ENCODE measurements at regions not wholly inside any gene's neighbourhood (a gene's known extent, or its start where the extent isn't known, plus 50 kb on each side); places are given as distances from the start of the nearest gene placed in this dataset.

- 58 to 79% methylated on average over 3 of the region's 3 CpGs for WGBS, 2 donors
- TF ChIP-seq POLR2A (IDR thresholded peaks at IDR 0.05) (no peak), EP300 (IDR thresholded peaks at IDR 0.05) (peak in 1 of 2 donors; percentile 15)
- TF ChIP-seq, protein P1, sequence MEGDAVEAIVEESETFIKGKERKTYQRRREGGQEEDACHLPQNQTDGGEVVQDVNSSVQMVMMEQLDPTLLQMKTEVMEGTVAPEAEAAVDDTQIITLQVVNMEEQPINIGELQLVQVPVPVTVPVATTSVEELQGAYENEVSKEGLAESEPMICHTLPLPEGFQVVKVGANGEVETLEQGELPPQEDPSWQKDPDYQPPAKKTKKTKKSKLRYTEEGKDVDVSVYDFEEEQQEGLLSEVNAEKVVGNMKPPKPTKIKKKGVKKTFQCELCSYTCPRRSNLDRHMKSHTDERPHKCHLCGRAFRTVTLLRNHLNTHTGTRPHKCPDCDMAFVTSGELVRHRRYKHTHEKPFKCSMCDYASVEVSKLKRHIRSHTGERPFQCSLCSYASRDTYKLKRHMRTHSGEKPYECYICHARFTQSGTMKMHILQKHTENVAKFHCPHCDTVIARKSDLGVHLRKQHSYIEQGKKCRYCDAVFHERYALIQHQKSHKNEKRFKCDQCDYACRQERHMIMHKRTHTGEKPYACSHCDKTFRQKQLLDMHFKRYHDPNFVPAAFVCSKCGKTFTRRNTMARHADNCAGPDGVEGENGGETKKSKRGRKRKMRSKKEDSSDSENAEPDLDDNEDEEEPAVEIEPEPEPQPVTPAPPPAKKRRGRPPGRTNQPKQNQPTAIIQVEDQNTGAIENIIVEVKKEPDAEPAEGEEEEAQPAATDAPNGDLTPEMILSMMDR (IDR thresholded peaks at IDR 0.05): no peak
- no peak overlapping the region for H3K27ac ChIP-seq
- H3K4me1 ChIP-seq: peaks cover 0 to 5% (median 0%) of the 10 kb centered on the region in 4 donors
- no peaks in the 10 kb centered on the region for H3K36me3 ChIP-seq
- no peaks in the 10 kb centered on the region for H3K9me3 ChIP-seq
- no peak overlapping the region for H3K4me3 ChIP-seq
- H3K27me3 ChIP-seq: no peaks in the 10 kb centered on the region
- no peak for DNase-seq (ENCODE audit: low spot score in 2 of 2)
Measured at GRCh38 chr20:40503119-40503518, 185.9 kb downstream of the MAFB start.

GRCh38 chr20:40502576-40502975 is 186.5 kb downstream of the MAFB start:
- Histone ChIP-seq H3K4me3 (no peak overlapping the region), H3K4me1 (peaks cover 0 to 5% (median 0%) of the 10 kb centered on the region in 4 donors), H3K36me3 (no peaks in the 10 kb centered on the region), H3K9me3 (no peaks in the 10 kb centered on the region), H3K27ac (no peak overlapping the region), H3K27me3 (no peaks in the 10 kb centered on the region)
- no peak for DNase-seq (ENCODE audit: low spot score in 2 of 2)
- WGBS, 2 donors: 41 to 58% methylated on average over 8 of the region's 8 CpGs
- TF ChIP-seq, protein P1 (IDR thresholded peaks at IDR 0.05): no peak
- TF ChIP-seq EP300 (IDR thresholded peaks at IDR 0.05): no peak
- TF ChIP-seq POLR2A (IDR thresholded peaks at IDR 0.05): no peak

DNA sequence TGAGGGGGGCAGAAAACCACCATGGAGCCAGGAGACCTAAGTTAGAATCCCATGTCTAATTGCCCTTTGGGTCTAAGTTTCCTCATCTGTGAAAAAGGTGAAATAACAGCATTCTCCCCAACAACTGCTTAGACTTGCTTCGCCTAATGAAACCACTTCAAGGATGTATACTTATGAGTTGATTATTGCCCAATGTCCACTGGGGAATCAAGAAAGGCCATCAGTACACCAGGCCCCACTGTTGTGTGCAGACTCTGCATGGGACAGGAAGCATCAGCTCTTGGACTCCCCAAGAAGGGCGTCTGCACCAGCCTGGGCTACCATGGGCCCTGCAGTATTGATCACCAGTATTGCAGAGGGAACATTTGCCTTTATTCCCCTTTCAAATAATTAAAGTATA is 189.6 kb downstream of the MAFB start:
- no peak overlapping the region for H3K27ac ChIP-seq
- 84 to 89% methylated on average over 2 of the region's 2 CpGs for WGBS, 2 donors
- no peaks in the 10 kb centered on the region for H3K4me1 ChIP-seq
- H3K36me3 ChIP-seq: no peaks in the 10 kb centered on the region
- no peak for DNase-seq (ENCODE audit: low spot score in 2 of 2)
- H3K9me3 ChIP-seq: no peaks in the 10 kb centered on the region
- no peaks in the 10 kb centered on the region for H3K27me3 ChIP-seq
- TF ChIP-seq EP300 (IDR thresholded peaks at IDR 0.05): no peak
- TF ChIP-seq, protein P1 (IDR thresholded peaks at IDR 0.05): no peak
- TF ChIP-seq POLR2A (IDR thresholded peaks at IDR 0.05): no peak
- H3K4me3 ChIP-seq: no peak overlapping the region

GRCh38 chr20:40497899-40498691 is 190.9 kb downstream of the MAFB start:
- DNase-seq (ENCODE audit: low spot score in 2 of 2): peak; percentile 22 to 45
- H3K36me3 ChIP-seq: no peaks in the 10 kb centered on the region
- no peak overlapping the region for H3K4me3 ChIP-seq
- WGBS, 2 donors: 59% methylated on average over 4 of the region's 4 CpGs
- H3K27ac ChIP-seq: peak overlapping the region in 1 of 4 donors; percentile 39
- H3K4me1 ChIP-seq: peaks cover 0 to 4% (median 0%) of the 10 kb centered on the region in 4 donors
- H3K27me3 ChIP-seq: no peaks in the 10 kb centered on the region
- H3K9me3 ChIP-seq: no peaks in the 10 kb centered on the region
- TF ChIP-seq, protein P1 (IDR thresholded peaks at IDR 0.05): no peak
- TF ChIP-seq POLR2A (IDR thresholded peaks at IDR 0.05) (no peak), EP300 (IDR thresholded peaks at IDR 0.05) (peak in 1 of 2 donors; percentile 88)

DNA sequence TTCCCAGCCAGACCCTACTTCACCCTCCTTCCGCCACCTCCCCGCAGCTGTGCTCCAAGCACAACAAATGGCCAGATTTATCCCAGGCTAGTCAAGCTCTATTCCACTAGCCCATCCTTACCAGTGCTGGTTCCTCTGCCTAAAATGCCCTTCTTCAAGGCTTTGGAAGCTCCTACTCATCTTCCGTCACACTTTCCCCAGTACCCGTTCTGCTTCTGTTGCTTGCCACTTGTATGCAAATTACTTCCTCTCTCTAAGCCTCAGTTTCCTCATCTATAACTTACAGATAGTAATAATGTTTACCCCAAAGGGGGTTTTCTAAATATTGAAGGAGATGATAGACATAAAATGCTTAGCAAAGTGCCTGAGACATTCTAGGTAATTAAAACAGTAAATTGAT is 193.1 kb downstream of the MAFB start:
- Histone ChIP-seq H3K27ac (no peak overlapping the region), H3K9me3 (no peaks in the 10 kb centered on the region), H3K27me3 (no peaks in the 10 kb centered on the region), H3K4me1 (peaks cover 0 to 4% (median 0%) of the 10 kb centered on the region in 4 donors), H3K36me3 (no peaks in the 10 kb centered on the region), H3K4me3 (no peak overlapping the region)
- DNase-seq (ENCODE audit: low spot score in 2 of 2): no peak
- TF ChIP-seq POLR2A (IDR thresholded peaks at IDR 0.05) (no peak), EP300 (IDR thresholded peaks at IDR 0.05) (no peak)
- TF ChIP-seq, protein P1 (IDR thresholded peaks at IDR 0.05): no peak
- 86 to 92% methylated on average over 4 of the region's 4 CpGs for WGBS, 2 donors

All from tibial nerve (tissue), 4 donors.